ENCODE measurements at regions not wholly inside any gene's neighbourhood (a gene's known extent, or its start where the extent isn't known, plus 50 kb on each side); places are given as distances from the start of the nearest gene placed in this dataset.
"Not testable (repeated sequence)": the region's sequence is repeated elsewhere in the genome, so short reads cannot be mapped to it uniquely, and the experiment has no call there.

GRCh38 chr1:149336082-149336481, 138.8 kb upstream of the NBPF19 start:
- not testable (repeated sequence) for H3K27me3 ChIP-seq (ENCODE audit: control insufficient read depth in 2 of 2, insufficient read depth in 1 of 2, low read length in 1 of 2); H3K4me3 ChIP-seq (ENCODE audit: low read length in 2 of 2); H3K36me3 ChIP-seq (ENCODE audit: control insufficient read depth in 2 of 2, insufficient read depth in 2 of 2, low read length in 1 of 2); H3K27ac ChIP-seq (ENCODE audit: low read depth in 1 of 2, low read length in 1 of 2); H3K4me1 ChIP-seq (ENCODE audit: control insufficient read depth in 2 of 2, insufficient read depth in 2 of 2, low read length in 2 of 2); H3K9me3 ChIP-seq (ENCODE audit: control insufficient read depth in 2 of 2, insufficient read depth in 1 of 2, low read length in 1 of 2); DNase-seq (ENCODE audit: low read depth in 6 of 9, low spot score in 9 of 9)
- no CpG with 5 or more reads among the region's 2 CpGs for WGBS

- H3K27me3 ChIP-seq (ENCODE audit: control insufficient read depth in 2 of 2, insufficient read depth in 1 of 2, low read length in 1 of 2); DNase-seq (ENCODE audit: low read depth in 6 of 9, low spot score in 9 of 9); H3K9me3 ChIP-seq (ENCODE audit: control insufficient read depth in 2 of 2, insufficient read depth in 1 of 2, low read length in 1 of 2); H3K4me3 ChIP-seq (ENCODE audit: low read length in 2 of 2); H3K27ac ChIP-seq (ENCODE audit: low read depth in 1 of 2, low read length in 1 of 2); H3K36me3 ChIP-seq (ENCODE audit: control insufficient read depth in 2 of 2, insufficient read depth in 2 of 2, low read length in 1 of 2); H3K4me1 ChIP-seq (ENCODE audit: control insufficient read depth in 2 of 2, insufficient read depth in 2 of 2, low read length in 2 of 2): not testable (repeated sequence)
- no CpG with 5 or more reads among the region's 18 CpGs for WGBS
These were observed 136.6 kb upstream of the NBPF19 start for GRCh38 chr1:149338221-149338691.

- not testable (repeated sequence) for H3K9me3 ChIP-seq (ENCODE audit: control insufficient read depth in 2 of 2, insufficient read depth in 1 of 2, low read length in 1 of 2); DNase-seq (ENCODE audit: low read depth in 6 of 9, low spot score in 9 of 9); H3K27ac ChIP-seq (ENCODE audit: low read depth in 1 of 2, low read length in 1 of 2); H3K27me3 ChIP-seq (ENCODE audit: control insufficient read depth in 2 of 2, insufficient read depth in 1 of 2, low read length in 1 of 2); H3K4me3 ChIP-seq (ENCODE audit: low read length in 2 of 2); H3K36me3 ChIP-seq (ENCODE audit: control insufficient read depth in 2 of 2, insufficient read depth in 2 of 2, low read length in 1 of 2); H3K4me1 ChIP-seq (ENCODE audit: control insufficient read depth in 2 of 2, insufficient read depth in 2 of 2, low read length in 2 of 2)
- WGBS = no CpG with 5 or more reads among the region's 7 CpGs
These were observed 136.1 kb upstream of the NBPF19 start for GRCh38 chr1:149338698-149339097.

- H3K27me3 ChIP-seq (ENCODE audit: control insufficient read depth in 2 of 2, insufficient read depth in 1 of 2, low read length in 1 of 2); H3K36me3 ChIP-seq (ENCODE audit: control insufficient read depth in 2 of 2, insufficient read depth in 2 of 2, low read length in 1 of 2); H3K4me1 ChIP-seq (ENCODE audit: control insufficient read depth in 2 of 2, insufficient read depth in 2 of 2, low read length in 2 of 2); H3K4me3 ChIP-seq (ENCODE audit: low read length in 2 of 2); DNase-seq (ENCODE audit: low read depth in 6 of 9, low spot score in 9 of 9); H3K9me3 ChIP-seq (ENCODE audit: control insufficient read depth in 2 of 2, insufficient read depth in 1 of 2, low read length in 1 of 2); H3K27ac ChIP-seq (ENCODE audit: low read depth in 1 of 2, low read length in 1 of 2): not testable (repeated sequence)
- no CpG with 5 or more reads among the region's 1 CpG for WGBS
These were observed 125.4 kb upstream of the NBPF19 start for GRCh38 chr1:149349448-149349847.

- H3K27me3 ChIP-seq (ENCODE audit: control insufficient read depth in 2 of 2, insufficient read depth in 1 of 2, low read length in 1 of 2); H3K36me3 ChIP-seq (ENCODE audit: control insufficient read depth in 2 of 2, insufficient read depth in 2 of 2, low read length in 1 of 2): not testable (repeated sequence)
- no CpG with 5 or more reads among the region's 1 CpG for WGBS
These were observed 122.6 kb upstream of the NBPF19 start for GRCh38 chr1:149352205-149352604.

GRCh38 chr1:149354579-149354978, 120.3 kb upstream of the NBPF19 start:
- no CpG with 5 or more reads among the region's 2 CpGs for WGBS

More at GRCh38 chr1:149352205-149352604, 122.6 kb upstream of the NBPF19 start:
- not testable (repeated sequence) for H3K9me3 ChIP-seq (ENCODE audit: control insufficient read depth in 2 of 2, insufficient read depth in 1 of 2, low read length in 1 of 2); H3K4me1 ChIP-seq (ENCODE audit: control insufficient read depth in 2 of 2, insufficient read depth in 2 of 2, low read length in 2 of 2); H3K4me3 ChIP-seq (ENCODE audit: low read length in 2 of 2); H3K27ac ChIP-seq (ENCODE audit: low read depth in 1 of 2, low read length in 1 of 2); DNase-seq (ENCODE audit: low read depth in 6 of 9, low spot score in 9 of 9)

GRCh38 chr1:149355748-149356147, 119.1 kb upstream of the NBPF19 start:
- not testable (repeated sequence) for DNase-seq (ENCODE audit: low read depth in 6 of 9, low spot score in 9 of 9); H3K4me1 ChIP-seq (ENCODE audit: control insufficient read depth in 2 of 2, insufficient read depth in 2 of 2, low read length in 2 of 2); H3K36me3 ChIP-seq (ENCODE audit: control insufficient read depth in 2 of 2, insufficient read depth in 2 of 2, low read length in 1 of 2); H3K27me3 ChIP-seq (ENCODE audit: control insufficient read depth in 2 of 2, insufficient read depth in 1 of 2, low read length in 1 of 2); H3K4me3 ChIP-seq (ENCODE audit: low read length in 2 of 2); H3K27ac ChIP-seq (ENCODE audit: low read depth in 1 of 2, low read length in 1 of 2); H3K9me3 ChIP-seq (ENCODE audit: control insufficient read depth in 2 of 2, insufficient read depth in 1 of 2, low read length in 1 of 2)
- WGBS = no CpG with 5 or more reads among the region's 1 CpG

More at GRCh38 chr1:149354579-149354978, 120.3 kb upstream of the NBPF19 start:
- H3K4me1 ChIP-seq (ENCODE audit: control insufficient read depth in 2 of 2, insufficient read depth in 2 of 2, low read length in 2 of 2); H3K4me3 ChIP-seq (ENCODE audit: low read length in 2 of 2); H3K9me3 ChIP-seq (ENCODE audit: control insufficient read depth in 2 of 2, insufficient read depth in 1 of 2, low read length in 1 of 2); H3K27me3 ChIP-seq (ENCODE audit: control insufficient read depth in 2 of 2, insufficient read depth in 1 of 2, low read length in 1 of 2); DNase-seq (ENCODE audit: low read depth in 6 of 9, low spot score in 9 of 9); H3K27ac ChIP-seq (ENCODE audit: low read depth in 1 of 2, low read length in 1 of 2); H3K36me3 ChIP-seq (ENCODE audit: control insufficient read depth in 2 of 2, insufficient read depth in 2 of 2, low read length in 1 of 2): not testable (repeated sequence)

GRCh38 chr1:149356152-149356551, 118.7 kb upstream of the NBPF19 start:
- not testable (repeated sequence) for H3K4me3 ChIP-seq (ENCODE audit: low read length in 2 of 2); H3K36me3 ChIP-seq (ENCODE audit: control insufficient read depth in 2 of 2, insufficient read depth in 2 of 2, low read length in 1 of 2); H3K27ac ChIP-seq (ENCODE audit: low read depth in 1 of 2, low read length in 1 of 2); H3K4me1 ChIP-seq (ENCODE audit: control insufficient read depth in 2 of 2, insufficient read depth in 2 of 2, low read length in 2 of 2); DNase-seq (ENCODE audit: low read depth in 6 of 9, low spot score in 9 of 9); H3K27me3 ChIP-seq (ENCODE audit: control insufficient read depth in 2 of 2, insufficient read depth in 1 of 2, low read length in 1 of 2); H3K9me3 ChIP-seq (ENCODE audit: control insufficient read depth in 2 of 2, insufficient read depth in 1 of 2, low read length in 1 of 2)
- WGBS = no CpG with 5 or more reads among the region's 4 CpGs

GRCh38 chr1:149360351-149360750, 114.5 kb upstream of the NBPF19 start:
- not testable (repeated sequence) for H3K27ac ChIP-seq (ENCODE audit: low read depth in 1 of 2, low read length in 1 of 2); H3K36me3 ChIP-seq (ENCODE audit: control insufficient read depth in 2 of 2, insufficient read depth in 2 of 2, low read length in 1 of 2); H3K9me3 ChIP-seq (ENCODE audit: control insufficient read depth in 2 of 2, insufficient read depth in 1 of 2, low read length in 1 of 2); H3K27me3 ChIP-seq (ENCODE audit: control insufficient read depth in 2 of 2, insufficient read depth in 1 of 2, low read length in 1 of 2); DNase-seq (ENCODE audit: low read depth in 6 of 9, low spot score in 9 of 9); H3K4me3 ChIP-seq (ENCODE audit: low read length in 2 of 2); H3K4me1 ChIP-seq (ENCODE audit: control insufficient read depth in 2 of 2, insufficient read depth in 2 of 2, low read length in 2 of 2)
- no CpG with 5 or more reads among the region's 3 CpGs for WGBS

- not testable (repeated sequence) for H3K4me1 ChIP-seq (ENCODE audit: control insufficient read depth in 2 of 2, insufficient read depth in 2 of 2, low read length in 2 of 2); H3K27me3 ChIP-seq (ENCODE audit: control insufficient read depth in 2 of 2, insufficient read depth in 1 of 2, low read length in 1 of 2); H3K27ac ChIP-seq (ENCODE audit: low read depth in 1 of 2, low read length in 1 of 2); H3K9me3 ChIP-seq (ENCODE audit: control insufficient read depth in 2 of 2, insufficient read depth in 1 of 2, low read length in 1 of 2); H3K36me3 ChIP-seq (ENCODE audit: control insufficient read depth in 2 of 2, insufficient read depth in 2 of 2, low read length in 1 of 2); H3K4me3 ChIP-seq (ENCODE audit: low read length in 2 of 2); DNase-seq (ENCODE audit: low read depth in 6 of 9, low spot score in 9 of 9)
- WGBS = no CpG with 5 or more reads among the region's 2 CpGs
These were observed 113.5 kb upstream of the NBPF19 start for GRCh38 chr1:149361310-149361709.

Measured in thymus (tissue), 11 donors.